Trophoblast cell (in vitro differentiated cells and primary cell): ENCODE measurements at regions not wholly inside any gene's neighbourhood (a gene's known extent, or its start where the extent isn't known, plus 50 kb on each side); places are given as distances from the start of the nearest gene placed in this dataset.

ENCODE experiments used
- DNase-seq, 2 donors: peaks; one replicate each; pipeline ENCODE4 v3.0.0-alpha.2; 2016
- H2AFZ ChIP-seq: 2 replicates; pipeline ENCODE4 v1.6.1; 2013; ENCODE audit warnings: low read length, moderate library complexity, mild to moderate bottlenecking; ENCODE audit not compliant: insufficient read depth, poor library complexity
- H2AK5ac ChIP-seq: 2 replicates; pipeline ENCODE4 v1.6.1; 2013; ENCODE audit warnings: mild to moderate bottlenecking, low read length
- H2BK120ac ChIP-seq: 2 replicates; pipeline ENCODE4 v1.6.1; 2013; ENCODE audit warnings: low read length, mild to moderate bottlenecking, moderate library complexity; ENCODE audit not compliant: insufficient read depth, poor library complexity
- H2BK12ac ChIP-seq: 2 replicates; pipeline ENCODE4 v1.6.1; 2013; ENCODE audit warnings: mild to moderate bottlenecking, low read length, moderate library complexity
- H2BK5ac ChIP-seq: 2 replicates; pipeline ENCODE4 v1.6.1; 2013; ENCODE audit warnings: low read length, low read depth, moderate library complexity, mild to moderate bottlenecking; ENCODE audit not compliant: poor library complexity
- H3K14ac ChIP-seq: 2 replicates; pipeline ENCODE4 v1.6.1; 2013; ENCODE audit warnings: mild to moderate bottlenecking, low read length
- H3K18ac ChIP-seq: 2 replicates; pipeline ENCODE4 v1.6.1; 2013; ENCODE audit warnings: mild to moderate bottlenecking, low read length
- H3K23ac ChIP-seq: 2 replicates; pipeline ENCODE4 v1.6.1; 2013; ENCODE audit warnings: low read length
- H3K27ac ChIP-seq: 2 replicates; pipeline ENCODE4 v1.5.1; 2013; ENCODE audit warnings: low read depth, mild to moderate bottlenecking, inconsistent platforms, low read length, moderate library complexity
- H3K27me3 ChIP-seq: 2 replicates; pipeline ENCODE4 v1.6.1; 2013; ENCODE audit warnings: inconsistent platforms, mild to moderate bottlenecking, low read length, moderate library complexity; ENCODE audit not compliant: insufficient read depth
- H3K36me3 ChIP-seq, 2 experiments: 1 replicate in 1 of 2; 2 replicates in 1 of 2; pipeline ENCODE4 v1.6.1; 2013; ENCODE audit warnings: low read length in 2 of 2, mild to moderate bottlenecking in 2 of 2, moderate library complexity in 1 of 2; ENCODE audit not compliant: insufficient read depth in 2 of 2, control insufficient read depth in 1 of 2
- H3K4ac ChIP-seq: 2 replicates; pipeline ENCODE4 v1.6.1; 2013; ENCODE audit warnings: low read depth, mild to moderate bottlenecking, low read length, moderate library complexity
- H3K4me1 ChIP-seq, 2 experiments: 1 replicate in 1 of 2; 2 replicates in 1 of 2; pipeline ENCODE4 v1.6.1; 2013; ENCODE audit warnings: low read length in 2 of 2, mild to moderate bottlenecking in 2 of 2, moderate library complexity in 1 of 2; ENCODE audit not compliant: insufficient read depth in 2 of 2, control insufficient read depth in 1 of 2
- H3K4me2 ChIP-seq: 2 replicates; pipeline ENCODE4 v1.6.1; 2013; ENCODE audit warnings: inconsistent platforms, mild to moderate bottlenecking, low read length, moderate library complexity
- H3K4me3 ChIP-seq: 2 replicates; pipeline ENCODE4 v1.5.1; 2013; ENCODE audit warnings: mild to moderate bottlenecking, low read depth, low read length, inconsistent platforms
- H3K79me1 ChIP-seq: one replicate; pipeline ENCODE4 v1.6.1; 2013; ENCODE audit warnings: low read length
- H3K79me2 ChIP-seq: 2 replicates; pipeline ENCODE4 v1.6.1; 2013; ENCODE audit warnings: low read length, mild to moderate bottlenecking; ENCODE audit not compliant: control insufficient read depth, insufficient read depth, poor library complexity
- H3K9ac ChIP-seq: 2 replicates; pipeline ENCODE4 v1.6.1; 2013; ENCODE audit warnings: mild to moderate bottlenecking, low read length
- H3K9me3 ChIP-seq: 2 replicates; pipeline ENCODE4 v1.6.1; 2013; ENCODE audit warnings: low read depth, mild to moderate bottlenecking, control low read depth, inconsistent platforms, low read length; ENCODE audit not compliant: insufficient read depth
- H4K12ac ChIP-seq: 2 replicates; pipeline ENCODE4 v1.6.1; 2013; ENCODE audit warnings: low read depth, mild to moderate bottlenecking, low read length, moderate library complexity
- H4K8ac ChIP-seq: 2 replicates; pipeline ENCODE4 v1.6.1; 2013; ENCODE audit warnings: low read depth, mild to moderate bottlenecking, low read length, moderate library complexity
- H4K91ac ChIP-seq: one replicate; pipeline ENCODE4 v1.6.1; 2013; ENCODE audit warnings: low read depth, mild to moderate bottlenecking, low read length, moderate library complexity
- WGBS: extraction: QIAGEN DNeasy Blood & Tissue Kit; methylation state at CpG from one replicate; pipeline ENCODE4 v1.1.7; 2013; ENCODE audit warnings: missing lambda C conversion rate; ENCODE audit not compliant: insufficient read length, insufficient coverage; ENCODE audit errors: extremely low coverage; 5-methylcytosine and 5-hydroxymethylcytosine counted together

DNA sequence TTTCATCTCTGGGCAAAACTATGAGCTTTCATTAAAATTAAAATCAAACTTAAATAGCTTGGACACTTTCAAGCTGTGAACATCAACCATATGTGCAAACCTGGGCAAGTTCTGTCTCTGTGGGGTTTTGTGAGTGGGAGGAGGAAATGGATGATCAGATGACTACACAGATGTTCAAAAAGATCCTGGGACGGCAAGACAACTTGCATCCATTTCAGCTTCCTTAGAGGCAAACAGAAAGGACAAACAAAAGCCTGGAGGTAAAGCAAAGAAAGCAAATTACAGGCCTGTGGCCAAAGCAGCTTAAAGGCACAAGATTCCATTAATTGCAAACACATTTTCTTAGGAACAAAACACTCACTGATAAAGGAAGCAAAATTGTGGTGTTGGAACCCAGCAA, 222.2 kb downstream of the NEBL start:
- no peak overlapping the region for H2BK12ac ChIP-seq
- H3K79me2 ChIP-seq: no peaks in the 10 kb centered on the region
- H3K18ac ChIP-seq: no peak overlapping the region
- no peak overlapping the region for H4K91ac ChIP-seq
- no peak overlapping the region for H4K12ac ChIP-seq
- no peak overlapping the region for H3K14ac ChIP-seq
- H3K9me3 ChIP-seq: no peaks in the 10 kb centered on the region
- no peak for DNase-seq
- no peaks in the 10 kb centered on the region for H3K27me3 ChIP-seq
- H3K23ac ChIP-seq: no peak overlapping the region
- H3K4me3 ChIP-seq: no peak overlapping the region
- no peak overlapping the region for H3K4me2 ChIP-seq
- no peak overlapping the region for H2BK120ac ChIP-seq
- WGBS: no CpG with 5 or more reads among the region's 1 CpG
- peaks cover 2% of the 10 kb centered on the region for H3K79me1 ChIP-seq
- no peak overlapping the region for H3K9ac ChIP-seq
- no peak overlapping the region for H2BK5ac ChIP-seq
- no peak overlapping the region for H3K27ac ChIP-seq
- H2AK5ac ChIP-seq: no peak overlapping the region
- no peaks in the 10 kb centered on the region for H3K36me3 ChIP-seq
- H3K4ac ChIP-seq: no peak overlapping the region
- H2AFZ ChIP-seq: no peak overlapping the region
- no peak overlapping the region for H4K8ac ChIP-seq
- H3K4me1 ChIP-seq: no peaks in the 10 kb centered on the region

DNA sequence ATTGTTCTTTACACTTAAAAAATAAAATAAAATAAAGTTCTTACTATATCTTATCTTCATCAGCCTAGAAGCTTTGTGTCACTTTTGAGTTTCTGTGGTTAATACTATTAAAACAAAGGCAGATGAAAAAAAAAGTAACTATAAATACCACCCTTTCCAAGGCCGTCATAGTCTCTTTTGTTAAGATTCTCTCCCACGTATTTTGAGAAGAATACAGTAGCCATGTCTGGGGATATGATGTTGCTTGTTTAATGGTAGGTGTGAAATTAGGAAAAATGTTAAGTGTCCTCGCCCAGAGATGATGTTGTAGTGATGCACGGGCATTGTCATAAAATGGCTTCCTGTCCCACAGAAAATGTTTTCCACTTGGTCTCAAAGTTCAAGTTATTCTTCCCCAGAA, 223.9 kb downstream of the NEBL start:
- Histone ChIP-seq H2BK120ac (no peak overlapping the region), H3K27me3 (no peaks in the 10 kb centered on the region), H2AK5ac (no peak overlapping the region), H4K12ac (no peak overlapping the region), H3K4ac (no peak overlapping the region), H2BK5ac (no peak overlapping the region), H3K9me3 (no peaks in the 10 kb centered on the region), H3K27ac (no peak overlapping the region), H3K79me2 (no peaks in the 10 kb centered on the region), H2AFZ (no peak overlapping the region), H3K9ac (no peak overlapping the region), H3K4me3 (no peak overlapping the region), H3K18ac (no peak overlapping the region), H3K79me1 (peaks cover 2% of the 10 kb centered on the region), H3K4me1 (no peaks in the 10 kb centered on the region), H2BK12ac (no peak overlapping the region), H3K4me2 (no peak overlapping the region), H3K36me3 (no peaks in the 10 kb centered on the region), H4K8ac (no peak overlapping the region), H3K23ac (no peak overlapping the region), H4K91ac (no peak overlapping the region), H3K14ac (no peak overlapping the region)
- DNase-seq: no peak
- WGBS: no CpG with 5 or more reads among the region's 4 CpGs

DNA sequence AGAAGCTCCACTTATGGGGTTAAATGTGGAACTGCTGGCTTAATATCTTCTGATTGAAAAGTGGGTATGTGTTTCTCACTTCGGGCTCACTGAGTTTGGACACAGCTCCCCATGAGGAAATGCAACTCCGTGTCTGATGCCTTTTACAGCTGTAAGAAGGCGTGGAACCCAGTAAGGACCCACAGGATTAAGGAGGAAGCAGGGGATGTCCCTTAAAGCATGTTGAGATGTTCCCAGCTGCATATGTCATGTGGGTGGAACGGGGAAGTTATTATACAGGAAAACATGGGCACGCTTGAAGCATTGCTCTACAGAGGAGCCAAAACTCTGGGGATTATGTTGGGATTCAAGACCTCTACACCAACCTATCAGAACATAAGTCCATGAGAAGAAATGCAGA, 224.4 kb downstream of the NEBL start:
- no peak overlapping the region for H2BK5ac ChIP-seq
- H4K91ac ChIP-seq: no peak overlapping the region
- H3K23ac ChIP-seq: no peak overlapping the region
- no peak overlapping the region for H3K4me3 ChIP-seq
- WGBS: no CpG with 5 or more reads among the region's 5 CpGs
- no peak overlapping the region for H3K27ac ChIP-seq
- H3K36me3 ChIP-seq: no peaks in the 10 kb centered on the region
- DNase-seq: no peak
- H3K9me3 ChIP-seq: peaks cover under 1% of the 10 kb centered on the region
- H3K14ac ChIP-seq: no peak overlapping the region
- H4K12ac ChIP-seq: no peak overlapping the region
- H3K4ac ChIP-seq: no peak overlapping the region
- peaks cover 2% of the 10 kb centered on the region for H3K79me1 ChIP-seq
- no peak overlapping the region for H2AFZ ChIP-seq
- peaks cover 0 to 2% of the 10 kb centered on the region in 2 experiments for H3K4me1 ChIP-seq
- H3K4me2 ChIP-seq: no peak overlapping the region
- H2BK12ac ChIP-seq: no peak overlapping the region
- H2AK5ac ChIP-seq: no peak overlapping the region
- no peak overlapping the region for H3K9ac ChIP-seq
- H3K27me3 ChIP-seq: no peaks in the 10 kb centered on the region
- H3K18ac ChIP-seq: no peak overlapping the region
- H2BK120ac ChIP-seq: no peak overlapping the region
- no peak overlapping the region for H4K8ac ChIP-seq
- H3K79me2 ChIP-seq: no peaks in the 10 kb centered on the region

DNA sequence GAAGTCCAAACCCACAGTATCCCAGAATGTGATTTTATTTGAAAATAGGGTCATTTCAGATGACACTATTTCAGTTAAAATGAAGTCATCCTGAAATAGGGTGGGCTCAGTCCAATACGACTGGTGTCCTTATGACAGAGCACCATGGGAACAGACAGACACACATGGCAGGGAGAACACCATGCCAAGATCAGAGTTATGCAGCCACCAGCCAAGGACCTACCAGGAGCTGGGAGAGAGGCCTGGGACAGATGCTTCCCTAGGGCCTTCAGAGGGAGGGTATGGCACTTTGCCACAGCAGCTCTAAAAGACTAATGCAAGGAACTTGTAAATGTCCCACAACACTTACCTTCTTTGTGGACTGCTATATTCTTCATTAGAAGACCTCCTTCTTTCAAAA, 226.5 kb downstream of the NEBL start:
- no peak for DNase-seq
- Histone ChIP-seq H2BK5ac (no peak overlapping the region), H3K14ac (no peak overlapping the region), H2AK5ac (no peak overlapping the region), H3K9ac (no peak overlapping the region), H3K27ac (no peak overlapping the region), H3K23ac (no peak overlapping the region), H2BK12ac (no peak overlapping the region), H3K9me3 (peaks cover 1% of the 10 kb centered on the region), H4K8ac (no peak overlapping the region), H3K79me1 (peaks cover 2% of the 10 kb centered on the region), H3K27me3 (no peaks in the 10 kb centered on the region), H4K91ac (no peak overlapping the region), H3K18ac (no peak overlapping the region), H2AFZ (no peak overlapping the region), H3K4me1 (peaks cover 0 to 3% of the 10 kb centered on the region in 2 experiments), H3K4me2 (no peak overlapping the region), H3K79me2 (no peaks in the 10 kb centered on the region), H4K12ac (no peak overlapping the region), H3K4ac (no peak overlapping the region), H3K4me3 (no peak overlapping the region), H3K36me3 (no peaks in the 10 kb centered on the region), H2BK120ac (no peak overlapping the region)
- no CpG with 5 or more reads among the region's 1 CpG for WGBS
